22Rv1 (cell line): ENCODE measurements at regions not wholly inside any gene's neighbourhood (a gene's known extent, or its start where the extent isn't known, plus 50 kb on each side); places are given as distances from the start of the nearest gene placed in this dataset.

ENCODE experiments used
- CTCF ChIP-seq: fragments of 450-650 bp; IDR thresholded peaks from 2 replicates; pipeline ENCODE4 v1.5.1; 2017; ENCODE audit warnings: mild to moderate bottlenecking
- ZFX ChIP-seq: fragments of 450-650 bp; IDR thresholded peaks from 2 replicates; pipeline ENCODE4 v1.6.1; 2017; ENCODE audit warnings: antibody characterized with exemption, borderline replicate concordance

DNA sequence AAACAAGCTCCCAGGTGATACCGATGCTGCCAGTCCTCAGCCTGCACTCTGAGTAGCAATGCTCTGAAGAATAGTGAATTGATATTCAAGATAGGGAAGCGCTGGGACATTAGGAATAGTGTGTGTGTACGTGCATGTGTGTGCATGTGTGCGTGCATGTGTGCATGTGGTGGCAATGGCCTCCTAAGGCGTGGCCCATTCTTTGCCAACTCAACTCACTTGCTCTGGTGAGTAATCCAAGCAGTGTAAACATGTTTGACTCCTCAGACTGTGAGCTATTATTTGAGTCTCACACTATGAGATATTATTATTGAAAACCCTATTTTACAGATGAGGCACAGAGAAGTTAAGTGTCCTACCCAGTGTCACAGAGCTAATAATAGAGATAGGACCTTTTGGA is 186.6 kb downstream of the RAB11FIP2 start:
- no peak for TF ChIP-seq CTCF
- no peak for TF ChIP-seq ZFX
